ENCODE measurements at regions not wholly inside any gene's neighbourhood (a gene's known extent, or its start where the extent isn't known, plus 50 kb on each side); places are given as distances from the start of the nearest gene placed in this dataset.
"Not testable (repeated sequence)": the region's sequence is repeated elsewhere in the genome, so short reads cannot be mapped to it uniquely, and the experiment has no call there.

DNA sequence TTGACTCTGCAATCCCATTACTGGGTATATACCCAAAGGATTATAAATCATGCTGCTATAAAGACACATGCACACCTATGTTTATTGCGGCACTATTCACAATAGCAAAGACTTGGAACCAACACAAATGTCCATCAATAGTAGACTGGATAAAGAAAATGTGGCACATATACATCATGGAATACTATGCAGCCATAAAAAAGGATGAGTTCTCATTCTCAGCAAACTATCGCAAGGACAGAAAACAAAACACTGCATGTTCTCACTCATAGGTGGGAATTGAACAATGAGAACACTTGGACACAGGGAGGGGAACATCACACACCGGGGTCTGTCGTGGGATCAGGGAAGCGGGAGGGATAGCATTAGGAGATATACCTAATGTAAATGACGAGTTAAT is 81.1 kb upstream of the USP24 start:
- TF ChIP-seq EZH2, EZH2phosphoT487 (IDR thresholded peaks at IDR 0.05): not testable (repeated sequence)
- TF ChIP-seq, protein P1, sequence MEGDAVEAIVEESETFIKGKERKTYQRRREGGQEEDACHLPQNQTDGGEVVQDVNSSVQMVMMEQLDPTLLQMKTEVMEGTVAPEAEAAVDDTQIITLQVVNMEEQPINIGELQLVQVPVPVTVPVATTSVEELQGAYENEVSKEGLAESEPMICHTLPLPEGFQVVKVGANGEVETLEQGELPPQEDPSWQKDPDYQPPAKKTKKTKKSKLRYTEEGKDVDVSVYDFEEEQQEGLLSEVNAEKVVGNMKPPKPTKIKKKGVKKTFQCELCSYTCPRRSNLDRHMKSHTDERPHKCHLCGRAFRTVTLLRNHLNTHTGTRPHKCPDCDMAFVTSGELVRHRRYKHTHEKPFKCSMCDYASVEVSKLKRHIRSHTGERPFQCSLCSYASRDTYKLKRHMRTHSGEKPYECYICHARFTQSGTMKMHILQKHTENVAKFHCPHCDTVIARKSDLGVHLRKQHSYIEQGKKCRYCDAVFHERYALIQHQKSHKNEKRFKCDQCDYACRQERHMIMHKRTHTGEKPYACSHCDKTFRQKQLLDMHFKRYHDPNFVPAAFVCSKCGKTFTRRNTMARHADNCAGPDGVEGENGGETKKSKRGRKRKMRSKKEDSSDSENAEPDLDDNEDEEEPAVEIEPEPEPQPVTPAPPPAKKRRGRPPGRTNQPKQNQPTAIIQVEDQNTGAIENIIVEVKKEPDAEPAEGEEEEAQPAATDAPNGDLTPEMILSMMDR (IDR thresholded peaks at IDR 0.05): not testable (repeated sequence)

Measured in neural progenitor cell (in vitro differentiated cells).